GM12878 (cell line): ENCODE measurements at regions not wholly inside any gene's neighbourhood (a gene's known extent, or its start where the extent isn't known, plus 50 kb on each side); places are given as distances from the start of the nearest gene placed in this dataset.

Experiments used
- ATAC-seq: fragments of 200-7000 bp; cut with Tn5 transposase; 3 replicates; pipeline ENCODE4 v1.9.1; 2020; ENCODE audit warnings: mild to moderate bottlenecking, moderate library complexity
- BruUV-seq: library from RNA; stranded (reverse); fragments of 400-500 nt; replicated peaks from 2 replicates; lab custom pipeline; 2021; lab: Mats Ljungman, UMichigan
- CTCF ChIA-PET: fragments of 300-600 bp; sonication (Branson Sonifier 250); formaldehyde crosslinking; extraction: SDS; loops from one replicate; lab custom pipeline; 2021; ENCODE audit warnings: inconsistent platforms; lab: Yijun Ruan, JAX
- POLR2A ChIA-PET: fragments of 350-600 bp; formaldehyde crosslinking; extraction: SDS; loops from one replicate; lab custom pipeline; 2021; ENCODE audit warnings: inconsistent platforms; lab: Charles Lee
- RAD21 ChIA-PET: fragments of 300-600 bp; sonication (Branson Sonifier 250); formaldehyde crosslinking; loops from one replicate; lab custom pipeline; 2023; ENCODE audit warnings: antibody characterized with exemption; ENCODE audit not compliant: unreplicated experiment; lab: Charles Lee
- SMC1A ChIA-PET: fragments of 300-600 bp; sonication (Branson Sonifier 250); formaldehyde crosslinking; loops from one replicate; lab custom pipeline; 2023; ENCODE audit not compliant: unreplicated experiment, uncharacterized antibody; lab: Charles Lee
- DNase-seq: peaks from one replicate; pipeline ENCODE4 v3.0.0-alpha.2; 2011; ENCODE audit warnings: low read depth, low spot score
- FAIRE-seq: peaks from 3 replicates; lab custom pipeline; 2011; peaks lifted over from hg19 to GRCh38; lab: Jason Lieb, UNC
- H2AFZ ChIP-seq: 2 replicates; pipeline ENCODE4 v1.6.0; 2011; ENCODE audit warnings: low read depth, low read length, control low read depth; ENCODE audit not compliant: control insufficient read depth
- H3K27ac ChIP-seq: 2 replicates; pipeline ENCODE4 v1.5.1; 2011; ENCODE audit warnings: control low read depth; ENCODE audit not compliant: control insufficient read depth, insufficient read depth
- H3K27me3 ChIP-seq, 2 experiments: replicated peaks in 1 of 2; 2 replicates each; pipeline versions ENCODE4 v1.6.0 to v1.6.1; 2011; ENCODE audit warnings: low read length in 1 of 2; ENCODE audit not compliant: control insufficient read depth in 2 of 2, insufficient read depth in 2 of 2
- H3K36me3 ChIP-seq, 2 experiments: 2 replicates each; pipeline ENCODE4 v1.5.1; 2011; ENCODE audit warnings: low read length in 1 of 2; ENCODE audit not compliant: control insufficient read depth in 2 of 2, insufficient read depth in 2 of 2
- H3K4me1 ChIP-seq: 2 replicates; pipeline ENCODE4 v1.6.1; 2011; ENCODE audit warnings: mild to moderate bottlenecking, low read length, moderate library complexity, mixed read lengths; ENCODE audit not compliant: control insufficient read depth, insufficient read depth
- H3K4me2 ChIP-seq: 2 replicates; pipeline ENCODE4 v1.6.0; 2011; ENCODE audit warnings: control low read depth; ENCODE audit not compliant: control insufficient read depth, insufficient read depth
- H3K4me3 ChIP-seq: fragments of 200-600 bp; sonication (generic); 2 replicates; pipeline ENCODE4 v1.5.1; 2016
- H3K79me2 ChIP-seq: 2 replicates; pipeline ENCODE4 v1.6.0; 2011; ENCODE audit warnings: low read length; ENCODE audit not compliant: control insufficient read depth, insufficient read depth
- H3K9ac ChIP-seq: 2 replicates; pipeline ENCODE4 v1.8.0; 2011; ENCODE audit warnings: low read length, control low read depth, mixed read lengths; ENCODE audit not compliant: control insufficient read depth, insufficient read depth
- H3K9me3 ChIP-seq: replicated peaks from 3 replicates; pipeline ENCODE4 v1.5.1; 2011; ENCODE audit warnings: mild to moderate bottlenecking, low read length; ENCODE audit not compliant: control insufficient read depth, insufficient read depth
- H4K20me1 ChIP-seq: 2 replicates; pipeline ENCODE4 v1.6.0; 2011; ENCODE audit not compliant: control insufficient read depth, insufficient read depth
- ATF3 ChIP-seq: IDR thresholded peaks from 2 replicates; pipeline ENCODE4 v1.6.1; 2011; ENCODE audit warnings: low read depth, mild to moderate bottlenecking, low read length, moderate library complexity, borderline replicate concordance; ENCODE audit errors: extremely low read depth
- CBX5 ChIP-seq: sonication (generic); IDR thresholded peaks from 2 replicates; pipeline ENCODE4 v1.6.1; 2016; ENCODE audit warnings: low read depth, moderate library complexity, mild to moderate bottlenecking, inconsistent platforms
- E2F4 ChIP-seq: IDR thresholded peaks from 2 replicates; pipeline ENCODE4 v1.6.1; 2012; ENCODE audit warnings: low read depth, low read length, improper control_type of control experiment
- EZH2 ChIP-seq: IDR thresholded peaks from 2 replicates; pipeline ENCODE4 v1.6.1; 2012; ENCODE audit warnings: low read depth, mild to moderate bottlenecking, control low read depth, inconsistent platforms, low read length, borderline replicate concordance; ENCODE audit not compliant: control insufficient read depth
- IRF5 ChIP-seq: fragments of 450-650 bp; IDR thresholded peaks from 2 replicates; pipeline ENCODE4 v1.6.1; 2017; ENCODE audit warnings: borderline replicate concordance
- JUND ChIP-seq: IDR thresholded peaks from 2 replicates; pipeline ENCODE4 v1.6.1; 2012; ENCODE audit warnings: low read depth, mild to moderate bottlenecking, low read length, improper control_type of control experiment, moderate library complexity
- POU2F2 ChIP-seq: IDR thresholded peaks from 3 replicates; pipeline ENCODE4 v1.6.1; 2011; ENCODE audit warnings: low read depth, mild to moderate bottlenecking, low read length, borderline replicate concordance
- PRDM15 ChIP-seq: fragments of 450-650 bp; formaldehyde crosslinking; IDR thresholded peaks from 2 replicates; pipeline ENCODE4 v1.4.0; 2020; ENCODE audit warnings: mild to moderate bottlenecking, moderate library complexity
- ZBTB4 ChIP-seq: fragments of 450-650 bp; formaldehyde crosslinking; IDR thresholded peaks from 2 replicates; pipeline ENCODE4 v1.4.0; 2022; ENCODE audit warnings: mild to moderate bottlenecking, moderate library complexity
- ZNF217 ChIP-seq: fragments of 450-650 bp; IDR thresholded peaks from 2 replicates; pipeline ENCODE4 v1.6.1; 2017; ENCODE audit warnings: antibody characterized with exemption, mild to moderate bottlenecking
- WGBS: methylation state at CpG from one replicate; pipeline ENCODE4 v1.1.6; 2016; ENCODE audit warnings: low lambda C conversion rate; ENCODE audit not compliant: insufficient replicate concordance, insufficient coverage; ENCODE audit errors: missing lambda C conversion rate; 5-methylcytosine and 5-hydroxymethylcytosine counted together
- in situ Hi-C: fragments of 300-500 bp; cut with MboI; formaldehyde crosslinking; loops from 9 replicates; pipeline ENCODE4 v1.14.3; 2018; ENCODE audit warnings: mixed read lengths
- intact Hi-C: fragments of 100-400 bp; cut with micrococcal nuclease; formaldehyde crosslinking; loops from one replicate; pipeline ENCODE4 v1.14.2; 2022; ENCODE audit not compliant: unreplicated experiment

GRCh38 chr4:31917334-31917733 is 1197.2 kb downstream of the PCDH7 start:
- no peak overlapping the region for H3K4me3 ChIP-seq
- H3K36me3 ChIP-seq, result no peaks in the 10 kb centered on the region
- no peak overlapping the region for H3K9ac ChIP-seq
- ChIA-PET CTCF (interaction anchor here (1.0 kb wide), 1 partner anchor 26 kb away, joined by 3 read pairs; no protein-coding TSS in a partner anchor), RAD21 (no interaction called here), SMC1A (no interaction called here), POLR2A (no interaction called here)
- H3K27me3 ChIP-seq, result no peaks in the 10 kb centered on the region
- FAIRE-seq (no peak), DNase-seq (no peak), ATAC-seq (no peak)
- TF ChIP-seq PRDM15 (CRISPR knock-in tag) (no peak), POU2F2 (no peak), IRF5 (no peak), E2F4 (no peak), ATF3 (no peak), ZBTB4 (no peak), JUND (no peak), CBX5 (no peak), ZNF217 (no peak), EZH2 (no peak)
- in situ Hi-C loops, result no loop called here
- H2AFZ ChIP-seq, result no peak overlapping the region
- no peak overlapping the region for H3K4me2 ChIP-seq
- H3K9me3 ChIP-seq, result no peaks in the 10 kb centered on the region
- no peak overlapping the region for H3K27ac ChIP-seq
- intact Hi-C loops, result no loop called here
- WGBS, result 32% methylated on average over 1 of the region's 1 CpG
- H4K20me1 ChIP-seq, result no peaks in the 10 kb centered on the region
- no peaks in the 10 kb centered on the region for H3K4me1 ChIP-seq
- BruUV-seq, result no TSS peak
- H3K79me2 ChIP-seq, result no peaks in the 10 kb centered on the region
